ENCODE measurements at regions not wholly inside any gene's neighbourhood (a gene's known extent, or its start where the extent isn't known, plus 50 kb on each side); places are given as distances from the start of the nearest gene placed in this dataset.

GRCh38 chr11:134483291-134483690, 71.2 kb upstream of the B3GAT1 start:
- TF ChIP-seq CTCF (IDR thresholded peaks at IDR 0.05; ENCODE audit: low read depth, low read length) (no peak), MAX (IDR thresholded peaks at IDR 0.05; ENCODE audit: low read depth, low read length) (no peak), POLR2A (IDR thresholded peaks at IDR 0.05; ENCODE audit: extremely low read depth, insufficient read length) (no peak), MYC (IDR thresholded peaks at IDR 0.05; ENCODE audit: low read depth, low read length) (no peak)

Data from NB4 (cell line).